Prostate gland (tissue), 2 donors: ENCODE measurements at regions not wholly inside any gene's neighbourhood (a gene's known extent, or its start where the extent isn't known, plus 50 kb on each side); places are given as distances from the start of the nearest gene placed in this dataset.

Experiments used
- DNase-seq: peaks from one replicate; pipeline ENCODE4 v3.0.0-alpha.2; 2019; ENCODE audit warnings: low spot score
- H3K27ac ChIP-seq, 2 donors: fragments of 200-600 bp; sonication (generic); 2 replicates each; pipeline ENCODE4 v1.5.1; 2017 to 2019
- H3K27me3 ChIP-seq: fragments of 200-600 bp; sonication (generic); replicated peaks from 2 replicates; pipeline ENCODE4 v1.5.1; 2019; ENCODE audit not compliant: insufficient read depth
- H3K36me3 ChIP-seq, 2 donors: fragments of 200-600 bp; sonication (generic); 1 replicate in 1 of 2; 2 replicates in 1 of 2; pipeline versions ENCODE4 v1.5.1 to v1.8.1; 2017 to 2019
- H3K4me1 ChIP-seq: fragments of 200-600 bp; sonication (generic); replicated peaks from 2 replicates; pipeline ENCODE4 v1.5.1; 2019
- H3K4me3 ChIP-seq, 2 donors: fragments of 200-600 bp; sonication (generic); 2 replicates each; pipeline ENCODE4 v1.5.1; 2017 to 2019
- H3K9me3 ChIP-seq: fragments of 200-600 bp; sonication (generic); 2 replicates; pipeline ENCODE4 v1.5.1; 2017
- POLR2A ChIP-seq: fragments of 450-650 bp; IDR thresholded peaks from one replicate; pipeline ENCODE4 v1.6.1; 2016; ENCODE audit warnings: antibody characterized with exemption, mild to moderate bottlenecking
- POLR2AphosphoS5 ChIP-seq: sonication (generic); formaldehyde crosslinking; IDR thresholded peaks from one replicate; pipeline ENCODE4 v1.6.1; 2017; ENCODE audit warnings: antibody characterized with exemption
- WGBS: methylation state at CpG from one replicate; pipeline ENCODE4 v1.1.5; 2018; 5-methylcytosine and 5-hydroxymethylcytosine counted together
- intact Hi-C: fragments of 100-400 bp; cut with DNase I; formaldehyde crosslinking; loops from one replicate; pipeline ENCODE4 v1.14.2; 2022
- TF ChIP-seq, protein P1 (sequence below), 4 experiments: fragments of 200-600 bp in 2 of 4; fragments of 450-650 bp in 2 of 4; sonication (generic) in 2 of 4; IDR thresholded peaks; 1 replicate in 3 of 4; 2 replicates in 1 of 4; pipeline ENCODE4 v1.5.1; 2016 to 2019; ENCODE audit warnings: antibody characterized with exemption in 4 of 4, mild to moderate bottlenecking in 2 of 4, moderate library complexity in 2 of 4

DNA sequence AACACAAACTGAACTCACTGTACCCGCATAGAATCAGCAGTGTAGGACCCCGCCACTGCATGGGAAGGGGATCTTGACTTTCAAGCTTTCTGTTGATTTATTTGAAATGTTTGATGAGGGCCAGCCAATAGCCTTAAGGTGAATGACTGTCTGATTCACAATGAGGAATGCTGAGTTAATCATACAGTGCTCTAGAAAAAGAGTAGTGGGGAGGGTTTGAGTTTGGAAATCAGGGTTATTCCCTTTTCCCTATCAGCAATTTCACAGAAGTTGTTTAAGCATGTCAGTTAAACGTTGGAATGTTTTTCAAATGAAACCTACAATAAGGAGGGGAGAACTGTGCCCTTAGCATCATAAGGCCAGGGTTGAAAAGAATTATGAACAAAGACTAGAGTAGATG lies 937.5 kb downstream of the GRID1 start:
- TF ChIP-seq POLR2AphosphoS5 (no peak), POLR2A (no peak)
- TF ChIP-seq, protein P1, sequence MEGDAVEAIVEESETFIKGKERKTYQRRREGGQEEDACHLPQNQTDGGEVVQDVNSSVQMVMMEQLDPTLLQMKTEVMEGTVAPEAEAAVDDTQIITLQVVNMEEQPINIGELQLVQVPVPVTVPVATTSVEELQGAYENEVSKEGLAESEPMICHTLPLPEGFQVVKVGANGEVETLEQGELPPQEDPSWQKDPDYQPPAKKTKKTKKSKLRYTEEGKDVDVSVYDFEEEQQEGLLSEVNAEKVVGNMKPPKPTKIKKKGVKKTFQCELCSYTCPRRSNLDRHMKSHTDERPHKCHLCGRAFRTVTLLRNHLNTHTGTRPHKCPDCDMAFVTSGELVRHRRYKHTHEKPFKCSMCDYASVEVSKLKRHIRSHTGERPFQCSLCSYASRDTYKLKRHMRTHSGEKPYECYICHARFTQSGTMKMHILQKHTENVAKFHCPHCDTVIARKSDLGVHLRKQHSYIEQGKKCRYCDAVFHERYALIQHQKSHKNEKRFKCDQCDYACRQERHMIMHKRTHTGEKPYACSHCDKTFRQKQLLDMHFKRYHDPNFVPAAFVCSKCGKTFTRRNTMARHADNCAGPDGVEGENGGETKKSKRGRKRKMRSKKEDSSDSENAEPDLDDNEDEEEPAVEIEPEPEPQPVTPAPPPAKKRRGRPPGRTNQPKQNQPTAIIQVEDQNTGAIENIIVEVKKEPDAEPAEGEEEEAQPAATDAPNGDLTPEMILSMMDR (IDR thresholded peaks at IDR 0.05): no peak
- no peak for DNase-seq
- Histone ChIP-seq H3K36me3 (no peaks in the 10 kb centered on the region), H3K4me1 (no peaks in the 10 kb centered on the region), H3K27ac (no peak overlapping the region), H3K27me3 (no peaks in the 10 kb centered on the region), H3K4me3 (no peak overlapping the region), H3K9me3 (no peaks in the 10 kb centered on the region)
- WGBS: 54% methylated on average over 3 of the region's 3 CpGs
- intact Hi-C loops: no loop called here

DNA sequence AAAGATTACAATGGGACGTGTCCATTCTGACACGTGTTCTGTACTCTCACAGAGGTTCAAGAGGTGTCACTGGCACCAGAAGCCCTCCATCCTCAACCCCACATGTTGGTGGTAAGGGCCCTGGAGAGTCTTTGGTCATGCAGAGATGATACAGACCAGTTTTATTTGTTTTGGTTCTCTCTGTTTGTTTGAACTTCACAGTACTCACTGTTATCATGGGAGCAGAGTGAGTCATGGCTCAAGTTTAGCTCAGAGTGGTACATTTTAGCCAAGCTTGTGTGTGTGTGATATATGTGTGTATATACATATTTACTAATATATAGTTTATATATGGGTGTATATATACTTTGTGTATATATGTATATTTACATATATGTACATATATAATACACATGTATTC lies 935.6 kb downstream of the GRID1 start:
- intact Hi-C loops: no loop called here
- Histone ChIP-seq H3K4me1 (no peaks in the 10 kb centered on the region), H3K4me3 (no peak overlapping the region), H3K36me3 (no peaks in the 10 kb centered on the region), H3K27ac (no peak overlapping the region), H3K27me3 (no peaks in the 10 kb centered on the region), H3K9me3 (no peaks in the 10 kb centered on the region)
- no peak for TF ChIP-seq POLR2AphosphoS5
- TF ChIP-seq, protein P1 (IDR thresholded peaks at IDR 0.05): no peak
- TF ChIP-seq POLR2A: no peak
- no peak for DNase-seq
- 89% methylated on average over 2 of the region's 2 CpGs for WGBS

DNA sequence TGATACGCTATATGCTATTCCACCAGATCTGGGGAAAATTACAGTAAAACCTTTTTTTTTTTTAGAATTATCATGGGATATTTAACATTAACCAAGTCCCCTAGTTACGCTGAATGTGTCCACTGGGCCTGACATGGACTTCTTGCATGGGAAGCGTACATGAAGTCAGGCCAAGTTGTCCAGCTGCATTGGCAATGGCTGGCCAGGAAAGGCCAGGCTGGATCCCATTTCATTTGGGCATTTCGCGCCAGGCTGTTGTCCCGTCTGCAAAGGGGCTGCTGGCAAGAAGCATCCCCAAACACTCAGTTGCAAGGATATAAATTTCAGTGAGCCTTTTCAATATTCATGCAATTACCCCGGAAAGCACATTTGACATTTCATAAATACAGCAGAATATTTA lies 933.3 kb downstream of the GRID1 start:
- intact Hi-C loops: no loop called here
- no peak for DNase-seq
- Histone ChIP-seq H3K27ac (no peak overlapping the region), H3K4me1 (no peaks in the 10 kb centered on the region), H3K27me3 (no peaks in the 10 kb centered on the region), H3K9me3 (no peaks in the 10 kb centered on the region), H3K4me3 (no peak overlapping the region), H3K36me3 (no peaks in the 10 kb centered on the region)
- TF ChIP-seq POLR2AphosphoS5 (no peak), POLR2A (no peak)
- TF ChIP-seq, protein P1 (IDR thresholded peaks at IDR 0.05): no peak
- WGBS: 95% methylated on average over 7 of the region's 7 CpGs

DNA sequence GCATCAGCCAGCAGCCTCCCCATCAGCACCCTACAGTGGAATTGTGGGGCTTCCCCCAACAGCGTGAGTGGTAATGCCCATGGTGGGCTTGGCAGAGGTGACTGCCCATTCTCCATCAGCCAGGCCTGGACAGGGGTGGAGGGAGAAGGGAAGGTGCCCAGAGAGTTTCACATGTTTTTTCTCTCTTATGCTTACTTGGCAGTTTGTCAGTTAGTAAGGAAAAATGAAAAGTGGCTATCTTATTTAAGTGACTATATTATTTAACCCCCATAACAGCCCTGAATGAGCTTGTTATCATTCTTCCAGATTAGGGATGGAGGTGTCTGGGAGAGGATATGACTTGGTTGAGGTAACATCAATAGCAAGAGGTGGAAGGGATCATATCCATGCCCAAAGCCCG lies 921.7 kb downstream of the GRID1 start:
- TF ChIP-seq POLR2A: no peak
- TF ChIP-seq, protein P1 (IDR thresholded peaks at IDR 0.05): no peak
- TF ChIP-seq POLR2AphosphoS5: no peak
- WGBS: 70% methylated on average over 2 of the region's 2 CpGs
- H3K4me1 ChIP-seq: no peaks in the 10 kb centered on the region

DNA sequence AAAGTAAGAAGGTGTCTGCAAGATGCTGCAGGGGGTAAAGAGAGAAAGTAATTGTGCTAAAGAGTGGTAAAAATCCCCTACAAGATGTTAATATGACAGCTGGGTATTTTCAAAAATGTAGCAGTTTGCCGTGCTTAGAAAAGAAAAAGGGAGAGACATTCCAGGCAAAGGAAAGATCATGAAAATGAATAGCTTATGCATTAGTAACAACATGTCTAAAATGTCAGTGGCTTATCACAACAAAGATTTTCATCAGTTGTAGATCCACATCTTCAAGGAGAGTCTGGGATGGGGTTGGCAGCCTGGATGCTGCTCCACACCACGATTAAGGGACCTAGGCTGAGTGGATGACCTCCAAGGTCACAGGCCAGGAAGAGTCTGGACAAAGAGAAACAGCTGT lies 920.9 kb downstream of the GRID1 start:
- intact Hi-C loops: no loop called here
- 50% methylated on average over 2 of the region's 2 CpGs for WGBS
- H3K4me3 ChIP-seq: no peak overlapping the region
- H3K27ac ChIP-seq: no peak overlapping the region
- H3K27me3 ChIP-seq: no peaks in the 10 kb centered on the region
- H3K9me3 ChIP-seq: no peaks in the 10 kb centered on the region
- H3K4me1 ChIP-seq: no peaks in the 10 kb centered on the region
- H3K36me3 ChIP-seq: no peaks in the 10 kb centered on the region
- no peak for DNase-seq
- TF ChIP-seq POLR2A (no peak), POLR2AphosphoS5 (no peak)
- TF ChIP-seq, protein P1 (IDR thresholded peaks at IDR 0.05): no peak

More for the DNA sequence above, 921.7 kb downstream of the GRID1 start:
- Histone ChIP-seq H3K27me3 (no peaks in the 10 kb centered on the region), H3K4me3 (no peak overlapping the region), H3K36me3 (no peaks in the 10 kb centered on the region), H3K27ac (no peak overlapping the region), H3K9me3 (no peaks in the 10 kb centered on the region)
- DNase-seq: no peak
- intact Hi-C loops: no loop called here
